Activated T-cell treated with anti-CD3 and anti-CD28 coated beads for 4 hours (primary cell): ENCODE measurements at regions not wholly inside any gene's neighbourhood (a gene's known extent, or its start where the extent isn't known, plus 50 kb on each side); places are given as distances from the start of the nearest gene placed in this dataset.

Experiments
- DNase-seq: peaks from one replicate; pipeline ENCODE4 v3.0.0-alpha.2; 2020

DNA sequence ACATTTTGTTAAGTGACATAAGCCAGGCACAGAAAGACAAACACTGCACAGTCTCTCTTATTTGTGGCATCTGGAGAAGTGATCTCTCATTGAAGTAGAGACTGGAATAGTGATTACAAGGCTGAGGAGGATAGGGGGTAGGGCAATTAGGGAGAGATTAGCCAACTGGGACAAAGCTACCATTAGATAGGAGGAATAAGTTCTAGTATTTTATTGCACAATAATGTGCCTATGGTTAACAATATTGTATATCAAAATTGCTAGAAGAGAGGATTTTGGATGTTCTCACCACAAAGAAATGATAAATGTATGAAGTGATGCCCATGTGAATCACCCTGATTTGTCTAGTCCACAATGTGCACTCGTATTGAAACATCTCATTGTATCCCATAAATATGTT is 281.8 kb downstream of the MTRR start:
- DNase-seq: no peak

DNA sequence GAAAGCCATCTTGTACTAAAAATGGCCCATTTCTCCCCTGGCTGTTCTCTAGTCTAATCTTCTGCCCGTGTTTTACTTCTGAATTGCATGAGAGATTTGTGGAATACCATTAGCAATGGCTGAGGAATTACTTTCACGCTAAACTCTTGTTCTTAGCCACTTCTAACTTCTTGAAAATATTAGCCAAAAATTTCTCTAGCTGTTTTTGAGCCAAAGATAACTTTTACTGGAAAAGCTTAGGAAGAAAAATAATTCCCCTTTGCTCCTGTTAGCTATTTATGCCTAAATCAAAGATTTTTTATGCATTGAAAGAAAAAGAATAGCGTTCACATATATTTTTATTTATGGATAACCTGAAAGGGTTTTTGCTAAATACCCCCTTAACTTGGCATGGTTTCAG is 287.8 kb downstream of the MTRR start:
- no peak for DNase-seq

DNA sequence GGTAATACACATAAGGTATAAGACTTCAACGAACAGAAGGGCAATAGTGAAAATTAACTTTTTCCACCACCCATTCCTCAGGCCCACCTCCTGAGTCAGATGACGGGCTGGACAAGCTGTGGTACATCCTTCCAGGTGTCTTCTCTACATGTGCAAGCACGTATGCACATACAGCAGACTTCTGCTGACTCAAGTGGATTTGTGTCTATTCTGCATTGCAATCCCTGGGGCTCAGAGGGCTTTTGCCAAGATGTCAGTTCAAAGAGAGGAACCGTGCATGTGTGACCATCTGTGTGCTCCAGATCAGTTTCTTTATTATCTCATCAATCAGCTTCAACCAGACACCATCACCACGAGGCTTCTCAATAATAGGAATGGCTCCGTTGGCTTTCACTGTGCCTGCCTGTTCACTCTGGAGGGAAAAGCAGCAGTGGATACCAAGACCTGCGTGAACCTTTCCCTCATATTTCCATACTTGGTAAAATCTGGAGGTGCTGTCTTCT is 288.4 kb downstream of the MTRR start:
- DNase-seq: no peak

DNA sequence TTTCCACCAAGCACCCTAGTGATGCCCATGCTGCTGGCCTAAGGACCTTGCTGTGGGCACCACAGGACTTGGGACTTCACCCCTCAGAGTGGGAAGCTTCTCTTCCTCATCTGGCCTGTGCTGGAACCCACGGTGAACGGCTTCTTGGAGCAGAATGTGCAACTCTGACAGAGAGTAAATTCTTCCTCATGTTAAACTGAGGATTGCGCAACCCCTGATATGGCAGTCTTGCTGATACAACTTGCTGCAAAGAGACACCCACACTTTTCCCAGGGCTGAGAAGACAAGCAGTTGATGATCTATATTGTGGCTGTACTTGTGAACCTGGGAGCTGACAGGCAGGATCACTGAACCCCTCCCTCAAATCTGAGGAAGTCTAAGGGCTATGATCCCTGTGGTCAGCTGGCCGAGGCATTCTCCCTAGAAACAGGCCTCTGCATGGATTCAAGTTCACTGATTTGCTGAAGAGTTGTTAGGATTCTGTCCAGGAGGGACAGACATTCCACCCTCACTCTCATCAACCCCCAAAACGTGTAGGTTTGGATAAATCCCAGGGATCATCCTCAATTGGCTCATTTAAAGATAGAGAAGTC is 307.2 kb downstream of the MTRR start:
- no peak for DNase-seq

DNA sequence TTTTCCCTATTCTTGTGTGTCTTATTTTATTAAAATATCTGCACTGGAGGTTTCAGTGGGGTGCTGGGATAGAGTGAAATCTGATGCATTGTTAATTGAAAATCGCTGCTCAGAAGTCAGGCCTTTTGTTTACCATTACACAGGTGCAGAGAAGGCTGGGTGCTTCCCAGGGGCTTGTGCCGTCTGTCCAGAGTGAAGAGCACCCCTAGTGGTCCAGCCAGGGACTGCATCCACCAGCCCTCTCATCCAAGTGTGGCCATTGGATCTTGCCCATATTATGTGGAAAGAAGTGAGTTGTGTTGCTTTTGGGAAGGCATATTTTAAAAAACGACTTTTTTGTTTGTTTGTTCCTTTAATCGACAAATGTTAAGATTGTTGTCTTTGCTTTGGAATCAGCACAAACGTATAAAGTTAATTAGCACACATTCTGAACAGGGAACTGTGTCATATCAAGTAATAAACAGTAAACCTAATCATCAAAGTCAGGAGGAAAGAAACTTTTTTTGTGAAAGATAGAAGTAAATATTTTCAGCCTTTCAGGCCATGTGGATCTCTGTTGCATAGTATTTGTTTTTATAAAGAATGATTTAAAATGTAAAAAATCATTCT is 315.6 kb downstream of the MTRR start:
- no peak for DNase-seq

DNA sequence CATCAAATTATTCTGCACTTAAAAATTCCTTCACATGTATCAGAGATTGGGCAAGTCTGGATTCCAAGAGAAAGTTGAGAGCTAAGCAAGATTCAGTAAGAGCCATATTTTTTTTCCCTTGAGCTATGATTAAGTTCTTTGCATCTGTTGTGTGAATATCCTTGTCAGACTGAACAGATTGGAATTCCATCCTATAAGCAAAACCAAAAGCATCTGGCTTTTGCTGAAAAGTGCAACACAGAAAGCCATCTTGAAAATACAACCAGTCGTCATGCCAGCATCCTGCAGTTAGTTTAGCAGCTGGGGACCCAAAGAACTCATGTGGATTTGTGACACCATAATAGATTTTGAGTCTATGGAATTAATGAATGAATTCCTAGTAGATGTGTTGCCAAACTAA is 316.9 kb downstream of the MTRR start:
- no peak for DNase-seq

DNA sequence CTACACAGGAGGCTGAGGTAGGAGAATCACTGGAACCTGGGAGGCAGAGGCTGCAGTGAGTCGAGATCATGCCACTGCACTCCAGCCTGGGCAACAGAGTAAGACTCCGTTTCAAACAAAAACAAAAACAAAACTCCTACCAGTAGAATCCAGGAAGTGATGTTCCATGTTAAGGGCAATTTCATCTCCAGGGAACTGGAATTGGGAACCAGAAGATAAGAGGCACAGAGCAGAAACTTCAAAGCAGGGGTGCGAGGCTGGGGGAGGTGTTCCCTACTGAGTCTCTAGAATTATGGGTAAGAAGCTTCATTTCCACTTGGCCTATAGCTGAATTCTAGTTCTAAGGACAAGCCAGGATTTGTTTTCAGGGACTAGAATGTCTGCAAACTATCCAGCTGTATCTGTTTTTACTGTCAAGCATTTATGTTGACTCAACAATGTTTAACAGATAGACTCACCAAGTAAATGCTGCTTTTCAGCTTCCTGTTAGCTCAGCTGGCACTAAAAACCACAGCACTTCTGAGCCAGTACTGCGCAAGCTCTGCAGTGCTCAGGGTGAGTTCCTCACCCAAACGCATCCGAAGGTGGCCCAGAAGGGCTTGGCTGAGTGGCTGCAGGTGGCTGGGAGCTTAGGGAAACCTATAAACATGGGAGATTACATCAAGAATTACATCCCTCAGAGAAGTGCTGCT is 320.1 kb downstream of the MTRR start:
- DNase-seq: no peak

DNA sequence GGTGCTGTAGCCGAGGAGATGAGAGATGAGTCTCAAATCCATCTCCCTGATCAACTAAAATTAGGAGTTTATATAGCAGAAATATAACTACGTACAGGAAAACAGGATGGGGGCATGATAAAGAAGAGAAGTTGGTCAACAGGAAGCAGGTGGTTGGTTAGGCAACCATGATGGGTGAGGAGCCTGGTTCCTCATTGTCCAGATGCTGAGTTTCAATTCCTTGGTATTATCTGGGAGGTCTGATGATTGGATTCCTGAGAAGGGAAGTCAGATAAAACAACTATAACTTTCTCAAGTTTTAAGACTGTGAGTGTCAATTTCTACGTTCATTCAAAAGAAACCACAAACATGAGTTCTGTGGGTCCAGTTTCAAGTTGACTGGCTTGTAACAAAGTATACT is 323.9 kb downstream of the MTRR start:
- DNase-seq: no peak

DNA sequence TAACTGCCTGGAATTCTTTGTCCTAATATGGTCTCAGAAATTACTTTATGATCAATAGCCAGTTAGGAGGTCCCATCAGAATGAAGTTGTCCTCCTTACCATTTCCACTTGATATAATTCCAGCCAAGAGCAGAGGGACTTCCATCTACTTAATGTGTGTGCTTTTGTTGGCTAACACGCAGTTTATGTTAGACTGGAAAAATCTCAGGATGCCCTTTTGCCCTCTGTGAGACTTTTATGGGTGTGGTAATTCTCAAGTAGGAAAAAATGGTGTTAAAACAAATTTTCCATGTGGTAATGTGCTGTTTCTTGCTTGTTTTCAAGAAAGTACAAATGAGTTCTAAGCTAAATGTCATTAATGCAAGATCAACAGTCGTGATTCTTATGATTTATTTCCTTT is 327.1 kb downstream of the MTRR start:
- no peak for DNase-seq

DNA sequence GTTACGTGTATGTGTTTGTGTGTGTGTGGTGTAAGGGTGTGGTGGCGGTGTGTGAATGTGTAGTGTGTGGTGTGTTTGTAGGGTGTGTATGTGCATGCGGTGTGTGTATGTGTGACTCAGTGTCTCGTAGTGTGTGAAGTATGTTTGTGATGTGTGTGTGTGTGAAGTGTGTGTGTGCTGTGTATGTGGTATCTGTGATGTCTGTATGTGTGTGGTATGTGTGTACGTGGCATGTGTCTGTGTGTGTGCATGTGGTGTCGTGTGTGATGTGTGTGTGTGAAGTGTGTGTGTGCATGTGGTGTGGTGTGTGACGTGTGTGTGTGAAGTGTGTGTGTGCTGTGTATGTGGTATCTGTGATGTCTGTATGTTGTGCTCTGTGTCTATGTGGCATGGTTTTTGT is 339.4 kb downstream of the MTRR start:
- DNase-seq: no peak

DNA sequence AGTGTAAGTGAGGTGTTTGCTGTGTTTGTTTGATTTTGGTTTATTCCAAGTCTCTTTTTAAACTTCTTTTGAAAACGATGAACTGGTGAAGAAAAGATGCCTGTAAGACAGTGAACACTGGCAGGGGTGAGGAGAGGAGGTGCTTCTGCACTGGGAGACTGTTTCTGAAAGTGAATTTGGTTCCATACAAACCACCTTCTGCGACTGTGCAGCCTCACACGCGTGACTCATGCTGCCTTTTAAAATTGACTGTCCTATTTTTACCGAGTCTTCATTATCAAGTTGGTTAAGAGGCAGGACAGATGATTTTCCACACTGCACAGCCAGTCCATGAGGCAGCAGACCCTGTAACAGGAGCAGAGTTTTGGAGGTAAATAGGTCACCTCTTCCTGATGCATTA is 340.6 kb downstream of the MTRR start:
- DNase-seq: no peak

DNA sequence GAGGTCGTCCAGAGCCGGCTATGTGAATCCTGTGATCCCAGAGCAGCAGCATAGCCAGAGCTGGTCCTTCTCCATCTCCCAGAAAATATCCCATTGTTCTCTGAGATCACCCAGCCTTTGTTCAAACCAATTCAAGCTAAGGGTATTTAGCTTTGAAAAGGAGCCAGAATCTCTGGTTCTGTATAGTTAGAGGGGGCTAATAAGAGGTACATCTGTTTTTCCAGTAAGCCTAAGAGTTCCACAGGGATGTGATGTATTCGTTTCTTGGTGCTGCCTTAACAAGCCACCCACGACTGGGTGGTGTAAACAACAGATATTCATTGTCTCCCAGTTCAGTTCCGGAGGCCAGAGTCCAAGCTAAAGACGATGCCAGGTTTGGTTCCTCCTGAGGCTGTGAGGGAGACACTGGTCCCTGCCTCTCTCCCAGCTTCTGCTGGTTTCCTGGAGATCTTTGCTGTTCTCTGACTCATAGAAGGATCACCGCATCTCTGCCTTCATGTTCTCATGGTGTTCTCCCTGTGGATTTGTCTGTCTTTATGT is 344.8 kb downstream of the MTRR start:
- DNase-seq: no peak

DNA sequence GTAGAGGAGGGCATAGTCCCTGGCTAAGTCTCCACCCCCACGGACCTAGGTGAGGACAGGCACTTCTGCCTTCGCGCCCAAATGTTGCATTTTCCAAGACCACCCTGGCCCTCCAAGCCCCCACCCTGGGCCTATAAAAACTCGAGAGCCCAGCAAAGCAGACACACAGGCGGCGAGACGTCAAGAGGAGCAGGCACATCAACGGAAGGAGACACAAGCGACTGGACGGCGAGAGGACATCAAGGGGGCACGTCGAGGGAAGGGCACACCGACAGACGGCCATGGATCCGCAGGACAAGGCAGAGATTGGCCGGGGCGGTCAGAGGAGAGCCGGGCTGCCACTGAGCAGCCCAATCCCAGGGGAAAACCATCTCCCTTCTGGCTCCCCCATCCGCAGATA is 348.0 kb downstream of the MTRR start:
- DNase-seq: no peak

DNA sequence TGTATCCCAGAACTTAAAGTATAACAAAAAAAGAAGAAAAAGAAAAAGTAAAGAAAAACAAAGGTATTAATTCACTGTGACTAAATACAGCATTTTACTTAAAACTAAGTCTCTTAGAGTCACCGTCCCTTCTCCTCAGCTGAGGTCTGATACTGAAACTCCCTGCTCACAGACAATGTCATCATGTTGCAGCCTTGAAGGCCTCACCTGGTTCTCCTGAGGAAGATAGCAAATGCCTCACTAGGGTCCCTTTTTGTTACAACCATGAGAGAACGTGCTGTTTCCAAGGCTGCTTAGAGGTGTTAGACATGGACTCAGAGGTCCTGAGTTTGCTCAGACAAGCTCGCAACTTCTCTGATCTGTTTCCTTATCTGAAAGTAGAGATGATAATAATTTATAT is 357.2 kb downstream of the MTRR start:
- no peak for DNase-seq

DNA sequence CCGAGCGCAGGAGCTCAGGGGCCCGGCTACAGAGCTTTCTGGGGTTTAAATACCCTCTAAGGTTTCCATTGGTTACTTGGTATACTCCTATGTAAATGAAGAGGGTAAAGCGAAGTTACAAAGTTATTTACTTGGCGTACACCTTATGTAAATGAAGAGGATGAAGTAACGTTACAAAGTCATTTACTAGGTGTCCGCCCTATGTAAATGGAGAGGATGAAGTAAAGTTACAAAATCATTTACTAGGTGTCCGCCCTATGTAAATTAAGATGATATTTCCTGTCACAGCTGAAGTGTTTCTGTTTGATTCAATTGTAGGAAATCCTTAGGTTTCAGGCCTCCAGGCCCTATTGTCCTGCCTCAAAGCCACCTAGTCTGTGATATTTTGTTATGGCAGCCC is 358.2 kb downstream of the MTRR start:
- DNase-seq: no peak

DNA sequence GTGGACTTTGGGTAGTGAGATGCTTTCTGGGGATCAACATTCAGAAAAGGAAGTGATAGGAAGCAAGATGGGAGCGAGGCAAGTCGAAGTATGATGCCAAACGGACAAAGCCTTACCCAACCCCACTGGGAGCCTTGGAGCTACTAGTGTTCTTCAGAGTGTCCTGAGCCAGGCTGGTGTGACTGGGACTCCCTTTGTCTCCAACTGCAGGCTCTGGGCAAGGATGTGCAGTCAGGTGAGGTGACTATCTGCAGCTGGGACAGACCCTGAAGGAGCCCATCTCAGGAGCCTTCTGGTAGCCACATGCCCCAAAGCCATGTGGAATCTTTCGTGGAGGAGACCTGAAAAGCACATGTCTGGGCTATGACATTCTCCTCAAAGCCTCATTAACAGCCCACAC is 360.6 kb downstream of the MTRR start:
- no peak for DNase-seq

DNA sequence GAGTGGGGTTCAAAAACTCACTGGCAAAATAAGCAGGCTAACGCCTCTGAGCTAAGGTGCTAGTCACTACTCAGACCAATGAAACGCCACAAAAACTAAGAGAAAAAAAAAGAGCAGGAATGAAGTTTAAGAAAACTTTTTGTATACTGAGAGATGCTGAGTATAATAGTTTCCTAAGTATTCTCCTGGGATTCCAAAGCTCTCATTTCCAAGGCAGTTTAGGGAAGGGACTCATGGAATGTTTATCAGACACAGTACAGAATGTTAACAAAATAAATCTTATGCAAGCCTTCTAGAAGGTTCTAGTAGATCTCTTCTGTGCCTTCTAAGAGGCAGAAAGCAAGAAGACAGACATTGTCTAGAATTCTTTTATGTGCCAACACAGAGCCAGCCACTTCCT is 361.9 kb downstream of the MTRR start:
- DNase-seq: no peak

DNA sequence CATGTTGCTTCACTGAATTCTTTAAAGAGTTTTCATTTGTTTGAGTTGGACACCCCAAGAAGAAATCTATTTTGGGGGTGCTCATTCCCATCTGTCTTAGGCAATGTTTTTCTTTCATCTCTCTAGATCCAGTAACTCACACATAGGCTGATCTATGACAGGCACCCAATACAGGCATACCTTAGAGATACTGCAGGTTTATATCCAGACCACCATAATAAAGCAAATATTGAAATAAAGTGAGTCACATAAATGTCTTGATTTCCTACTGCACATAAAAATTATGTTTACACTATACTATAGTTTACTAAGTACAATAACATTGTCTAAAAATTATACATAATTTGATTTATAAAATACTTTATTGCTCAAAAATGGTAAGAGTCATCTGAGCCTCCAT is 364.5 kb downstream of the MTRR start:
- DNase-seq: no peak

DNA sequence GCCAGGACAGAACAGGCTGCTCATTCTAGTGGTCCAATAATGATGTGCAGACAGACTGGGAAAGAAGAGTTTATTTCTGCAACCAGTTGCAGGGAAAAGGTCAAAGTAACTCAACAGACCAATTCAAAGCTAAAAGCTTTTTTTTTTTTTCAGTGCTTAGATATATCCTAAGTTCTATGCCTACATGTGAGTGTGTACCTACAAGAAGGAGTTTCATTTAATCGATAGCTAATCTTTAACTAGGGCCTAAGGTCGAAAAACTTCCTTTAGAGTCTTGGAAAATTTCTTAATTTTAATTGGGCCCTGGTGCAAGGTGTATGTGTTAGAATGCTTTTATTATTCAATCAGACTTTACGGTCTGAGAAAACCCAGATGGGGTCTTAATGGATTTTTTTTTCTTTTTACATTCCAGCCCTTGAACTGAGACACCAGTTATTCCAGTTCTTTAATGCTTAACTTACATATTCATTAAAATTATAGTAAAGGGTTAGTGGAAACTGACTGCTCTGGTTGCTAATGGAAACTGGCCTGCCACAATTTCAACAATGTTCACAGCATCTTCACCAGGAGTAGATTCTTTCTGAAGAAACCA is 365.3 kb downstream of the MTRR start:
- no peak for DNase-seq

DNA sequence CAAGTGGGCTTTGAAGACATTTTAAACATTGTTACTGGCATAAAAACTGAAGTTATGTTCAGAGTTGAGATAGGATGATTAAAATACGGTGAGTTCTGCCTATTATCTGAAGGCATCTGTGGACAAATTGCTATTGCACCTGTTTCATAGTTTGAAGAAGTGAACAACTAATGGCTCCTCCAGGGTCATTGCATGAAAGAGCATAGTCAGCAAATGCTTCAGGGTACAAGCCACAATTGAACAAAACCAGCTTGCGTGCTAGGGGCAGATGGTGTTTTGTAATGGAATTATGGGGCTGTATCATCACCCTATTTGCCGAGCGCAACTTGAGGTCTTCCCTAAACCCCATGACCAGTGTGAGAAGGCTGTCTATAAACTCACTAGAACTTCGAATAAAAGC is 369.1 kb downstream of the MTRR start:
- no peak for DNase-seq

DNA sequence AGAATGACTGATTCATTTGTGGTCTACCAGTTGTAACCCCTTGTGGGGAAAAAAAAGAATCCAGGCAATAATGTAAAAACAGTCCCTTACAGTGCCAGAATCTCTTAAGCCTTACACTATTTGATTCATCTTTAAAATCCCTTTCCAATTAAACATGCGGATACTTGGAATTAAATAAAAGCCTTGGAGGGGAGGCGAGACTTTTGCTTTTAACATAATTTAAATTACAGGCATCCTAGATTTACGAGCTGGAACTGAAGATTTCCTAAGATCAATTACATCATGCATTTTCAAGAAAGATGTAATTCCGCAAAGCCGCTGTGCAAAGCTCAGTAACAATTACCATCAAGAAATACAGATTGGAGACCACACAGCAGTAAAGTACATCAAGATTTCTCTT is 370.2 kb downstream of the MTRR start:
- no peak for DNase-seq

DNA sequence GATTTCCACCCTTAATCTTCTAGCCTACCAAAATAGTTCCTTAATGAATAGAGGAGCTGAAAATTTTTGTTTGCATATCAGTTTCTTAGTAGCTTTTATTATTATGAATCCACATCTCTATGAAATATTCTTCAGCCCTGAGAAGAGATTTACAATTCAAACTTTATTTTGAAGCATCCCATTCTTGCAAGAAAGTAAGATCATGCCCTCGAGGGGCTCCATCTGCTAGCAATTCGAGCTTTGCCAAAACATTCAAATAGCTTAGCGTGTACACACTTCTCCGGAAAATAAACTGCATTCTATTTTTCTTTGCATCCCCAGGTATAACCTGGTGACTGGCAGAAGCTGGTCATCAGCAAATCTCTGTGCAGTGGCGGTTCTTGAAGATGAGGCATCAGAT is 370.7 kb downstream of the MTRR start:
- DNase-seq: no peak

DNA sequence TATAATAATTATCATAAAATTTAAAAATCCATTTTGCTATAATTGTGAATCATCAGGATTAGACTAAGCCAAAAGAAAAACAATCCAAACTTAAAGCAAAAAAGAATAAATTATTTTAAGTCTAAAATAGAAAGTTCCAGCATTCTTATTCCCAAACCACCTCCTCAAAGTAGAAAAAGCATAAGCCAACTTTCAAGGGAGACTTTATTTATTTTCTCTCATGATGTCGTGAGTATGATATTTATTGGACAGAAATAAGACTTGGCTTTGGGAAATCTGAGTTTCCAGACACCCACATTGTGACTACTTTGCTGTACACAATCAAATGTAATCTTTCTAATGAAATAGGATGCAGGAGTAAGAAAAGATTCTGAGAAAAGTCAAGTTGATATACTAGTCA is 372.1 kb downstream of the MTRR start:
- no peak for DNase-seq

DNA sequence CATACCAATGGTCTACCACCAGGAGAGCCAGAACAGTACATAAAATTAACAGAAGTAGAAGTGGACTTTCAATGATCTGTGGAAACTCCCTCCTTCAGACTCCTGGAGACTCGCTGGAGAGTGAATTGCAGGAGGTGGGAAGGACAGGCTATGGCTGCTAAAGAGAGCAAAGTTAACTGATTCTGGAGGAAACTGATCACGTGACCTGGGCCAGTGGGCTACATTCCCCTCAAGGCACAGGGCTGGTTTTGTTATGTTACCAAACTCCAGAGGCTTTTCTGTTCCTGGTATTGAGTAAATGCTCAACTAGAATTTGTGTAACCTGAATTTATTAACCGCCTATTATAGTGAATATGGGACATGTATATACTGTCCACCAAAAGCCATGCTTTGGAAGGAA is 372.6 kb downstream of the MTRR start:
- no peak for DNase-seq
